ENCODE measurements at regions not wholly inside any gene's neighbourhood (a gene's known extent, or its start where the extent isn't known, plus 50 kb on each side); places are given as distances from the start of the nearest gene placed in this dataset.

GRCh38 chr10:47176903-47177868 is 122.8 kb upstream of the GDF10 start:
- peaks cover 24% of the 10 kb centered on the region for H3K27me3 ChIP-seq (ENCODE audit: low read depth)
- H3K27ac ChIP-seq (replicated peaks) = no peak overlapping the region
- TF ChIP-seq CTCF (IDR thresholded peaks at IDR 0.05; ENCODE audit: borderline replicate concordance) = no peak
- intact Hi-C loops (cut with micrococcal nuclease) = no loop called here
- H3K4me1 ChIP-seq = no peaks in the 10 kb centered on the region
- no peak overlapping the region for H3K4me3 ChIP-seq
- no peaks in the 10 kb centered on the region for H3K9me3 ChIP-seq (replicated peaks)
- H3K36me3 ChIP-seq = no peaks in the 10 kb centered on the region
- DNase-seq = no peak

GRCh38 chr10:47178537-47179290 is 121.3 kb upstream of the GDF10 start:
- DNase-seq = no peak
- H3K27me3 ChIP-seq (ENCODE audit: low read depth) = peaks cover 18% of the 10 kb centered on the region

GRCh38 chr10:47179291-47179647 is 120.7 kb upstream of the GDF10 start:
- no peak for TF ChIP-seq CTCF (IDR thresholded peaks at IDR 0.05; ENCODE audit: borderline replicate concordance)
- peaks cover 13% of the 10 kb centered on the region for H3K27me3 ChIP-seq (ENCODE audit: low read depth)
- H3K36me3 ChIP-seq = no peaks in the 10 kb centered on the region
- H3K4me3 ChIP-seq = no peak overlapping the region
- intact Hi-C loops (cut with micrococcal nuclease) = no loop called here
- no peak for DNase-seq
- no peaks in the 10 kb centered on the region for H3K9me3 ChIP-seq (replicated peaks)
- no peak overlapping the region for H3K27ac ChIP-seq (replicated peaks)
- H3K4me1 ChIP-seq = no peaks in the 10 kb centered on the region

More at GRCh38 chr10:47178537-47179290, 121.3 kb upstream of the GDF10 start:
- TF ChIP-seq CTCF (IDR thresholded peaks at IDR 0.05; ENCODE audit: borderline replicate concordance) = no peak
- Histone ChIP-seq H3K36me3 (no peaks in the 10 kb centered on the region), H3K4me3 (no peak overlapping the region), H3K27ac (replicated peaks) (no peak overlapping the region), H3K9me3 (replicated peaks) (no peaks in the 10 kb centered on the region), H3K4me1 (no peaks in the 10 kb centered on the region)
- intact Hi-C loops (cut with micrococcal nuclease) = no loop called here

- Histone ChIP-seq H3K4me3 (no peak overlapping the region), H3K4me1 (no peaks in the 10 kb centered on the region), H3K9me3 (replicated peaks) (no peaks in the 10 kb centered on the region), H3K27me3 (ENCODE audit: low read depth) (no peaks in the 10 kb centered on the region), H3K36me3 (no peaks in the 10 kb centered on the region), H3K27ac (replicated peaks) (no peak overlapping the region)
- intact Hi-C loops (cut with micrococcal nuclease) = no loop called here
- no peak for DNase-seq
- TF ChIP-seq CTCF (IDR thresholded peaks at IDR 0.05; ENCODE audit: borderline replicate concordance) = no peak
These were observed 118.7 kb upstream of the GDF10 start for GRCh38 chr10:47181052-47181849.

Measured in left ventricle myocardium inferior (tissue), 1 donor.